ENCODE measurements at regions not wholly inside any gene's neighbourhood (a gene's known extent, or its start where the extent isn't known, plus 50 kb on each side); places are given as distances from the start of the nearest gene placed in this dataset.

DNA sequence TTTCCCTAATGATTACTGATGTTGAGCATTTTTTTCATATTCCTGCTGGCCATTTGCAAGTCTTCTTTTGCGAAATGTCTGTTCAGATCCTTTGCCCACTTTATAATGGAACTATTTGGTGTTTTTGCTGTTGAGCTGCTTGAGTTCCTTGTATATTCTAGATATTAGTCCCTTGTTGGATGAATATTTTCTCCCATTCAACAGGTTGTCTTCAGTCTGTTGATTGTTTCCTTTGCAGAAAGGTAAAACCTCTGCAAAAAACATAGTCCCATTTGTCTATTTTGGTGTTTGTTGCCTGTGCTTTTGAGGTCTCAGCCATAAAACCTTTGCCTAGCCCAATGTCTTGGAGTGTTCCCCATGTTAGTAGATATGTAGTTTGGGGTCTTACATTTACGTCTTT is 78.0 kb upstream of the GUCA2B start:
- WGBS (ENCODE audit: missing lambda C conversion rate), result 35% methylated on average over 2 of the region's 2 CpGs
- Histone ChIP-seq H3K4me1 (no peaks in the 10 kb centered on the region), H3K27ac (no peak overlapping the region), H3K4me2 (no peak overlapping the region), H3K9me3 (no peaks in the 10 kb centered on the region), H3K4me3 (no peak overlapping the region)
- FAIRE-seq, result no peak
- TF ChIP-seq SREBF2 (IDR thresholded peaks at IDR 0.05) (no peak), ZSCAN20 (CRISPR knock-in tag; IDR thresholded peaks at IDR 0.05) (no peak), RCOR1 (IDR thresholded peaks at IDR 0.05; ENCODE audit: low read depth, low read length) (no peak), RFX5 (IDR thresholded peaks at IDR 0.05) (no peak), JUNB (IDR thresholded peaks at IDR 0.05) (no peak), HEYL (CRISPR knock-in tag; IDR thresholded peaks at IDR 0.05) (no peak), TP53 (CRISPR knock-in tag; IDR thresholded peaks at IDR 0.05) (no peak), CBX8 (IDR thresholded peaks at IDR 0.05) (no peak), CHD2 (IDR thresholded peaks at IDR 0.05; ENCODE audit: low read length, partially characterized antibody) (no peak), BHLHE40 (IDR thresholded peaks at IDR 0.05; ENCODE audit: low read depth, low read length) (no peak), CEBPB (IDR thresholded peaks at IDR 0.05) (no peak)
- TF ChIP-seq, protein P1, sequence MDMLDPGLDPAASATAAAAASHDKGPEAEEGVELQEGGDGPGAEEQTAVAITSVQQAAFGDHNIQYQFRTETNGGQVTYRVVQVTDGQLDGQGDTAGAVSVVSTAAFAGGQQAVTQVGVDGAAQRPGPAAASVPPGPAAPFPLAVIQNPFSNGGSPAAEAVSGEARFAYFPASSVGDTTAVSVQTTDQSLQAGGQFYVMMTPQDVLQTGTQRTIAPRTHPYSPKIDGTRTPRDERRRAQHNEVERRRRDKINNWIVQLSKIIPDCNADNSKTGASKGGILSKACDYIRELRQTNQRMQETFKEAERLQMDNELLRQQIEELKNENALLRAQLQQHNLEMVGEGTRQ (IDR thresholded peaks at IDR 0.05), result no peak
- POLR2A ChIA-PET, result no interaction called here
- CTCF ChIA-PET, result no interaction called here
- DNase-seq (ENCODE audit: low read depth in 1 of 2, low spot score in 1 of 2), result no peak
- ATAC-seq, result no peak

DNA sequence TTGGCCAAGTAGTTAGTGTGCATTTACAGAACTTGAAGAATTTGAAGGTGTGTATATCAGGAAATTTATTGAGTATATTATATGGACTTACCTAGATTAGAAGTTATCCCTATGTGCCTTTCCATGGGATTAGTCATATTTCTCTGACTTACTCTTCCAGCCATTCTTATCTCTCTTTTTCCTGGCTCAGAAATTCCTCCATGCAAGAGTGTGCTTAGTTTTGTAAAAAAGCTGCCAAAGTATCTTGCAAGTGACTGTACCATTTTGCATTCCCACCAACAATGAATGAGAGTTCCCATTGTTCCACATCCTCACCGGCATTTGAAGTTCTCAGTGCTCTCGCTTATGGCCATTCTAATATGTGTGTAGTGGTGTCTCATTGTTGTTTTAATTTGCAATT is 82.2 kb upstream of the GUCA2B start:
- Histone ChIP-seq H3K4me1 (no peaks in the 10 kb centered on the region), H3K27ac (no peak overlapping the region), H3K4me2 (no peak overlapping the region), H3K4me3 (no peak overlapping the region), H3K9me3 (no peaks in the 10 kb centered on the region)
- WGBS (ENCODE audit: missing lambda C conversion rate), result 75% methylated on average over 2 of the region's 2 CpGs
- CTCF ChIA-PET, result interaction anchor here (0.7 kb wide), 1 partner anchor 610 kb away, joined by 3 read pairs; no protein-coding TSS in a partner anchor
- TF ChIP-seq FOXS1 (CRISPR knock-in tag; IDR thresholded peaks at IDR 0.05), result no peak
- TF ChIP-seq RARB (CRISPR knock-in tag; IDR thresholded peaks at IDR 0.05), result no peak
- TF ChIP-seq, protein P2, sequence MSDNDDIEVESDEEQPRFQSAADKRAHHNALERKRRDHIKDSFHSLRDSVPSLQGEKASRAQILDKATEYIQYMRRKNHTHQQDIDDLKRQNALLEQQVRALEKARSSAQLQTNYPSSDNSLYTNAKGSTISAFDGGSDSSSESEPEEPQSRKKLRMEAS (IDR thresholded peaks at IDR 0.05), result no peak
- no peak for TF ChIP-seq RAD21 (conservative IDR thresholded peaks at IDR 0.05 in 1 of 2, IDR thresholded peaks at IDR 0.05 in 1 of 2)
- no peak for TF ChIP-seq KDM5A (IDR thresholded peaks at IDR 0.05)
- TF ChIP-seq, protein P3, sequence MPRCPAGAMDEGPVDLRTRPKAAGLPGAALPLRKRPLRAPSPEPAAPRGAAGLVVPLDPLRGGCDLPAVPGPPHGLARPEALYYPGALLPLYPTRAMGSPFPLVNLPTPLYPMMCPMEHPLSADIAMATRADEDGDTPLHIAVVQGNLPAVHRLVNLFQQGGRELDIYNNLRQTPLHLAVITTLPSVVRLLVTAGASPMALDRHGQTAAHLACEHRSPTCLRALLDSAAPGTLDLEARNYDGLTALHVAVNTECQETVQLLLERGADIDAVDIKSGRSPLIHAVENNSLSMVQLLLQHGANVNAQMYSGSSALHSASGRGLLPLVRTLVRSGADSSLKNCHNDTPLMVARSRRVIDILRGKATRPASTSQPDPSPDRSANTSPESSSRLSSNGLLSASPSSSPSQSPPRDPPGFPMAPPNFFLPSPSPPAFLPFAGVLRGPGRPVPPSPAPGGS (IDR thresholded peaks at IDR 0.05), result no peak
- no peak for TF ChIP-seq PHF8 (IDR thresholded peaks at IDR 0.05; ENCODE audit: borderline replicate concordance, low read depth)
- no peak for TF ChIP-seq CHD4 (IDR thresholded peaks at IDR 0.05; ENCODE audit: borderline replicate concordance)
- no peak for TF ChIP-seq HEYL (CRISPR knock-in tag; IDR thresholded peaks at IDR 0.05)
- no peak for DNase-seq (ENCODE audit: low read depth in 1 of 2, low spot score in 1 of 2)
- no peak for ATAC-seq
- POLR2A ChIA-PET, result no interaction called here
- no peak for FAIRE-seq

DNA sequence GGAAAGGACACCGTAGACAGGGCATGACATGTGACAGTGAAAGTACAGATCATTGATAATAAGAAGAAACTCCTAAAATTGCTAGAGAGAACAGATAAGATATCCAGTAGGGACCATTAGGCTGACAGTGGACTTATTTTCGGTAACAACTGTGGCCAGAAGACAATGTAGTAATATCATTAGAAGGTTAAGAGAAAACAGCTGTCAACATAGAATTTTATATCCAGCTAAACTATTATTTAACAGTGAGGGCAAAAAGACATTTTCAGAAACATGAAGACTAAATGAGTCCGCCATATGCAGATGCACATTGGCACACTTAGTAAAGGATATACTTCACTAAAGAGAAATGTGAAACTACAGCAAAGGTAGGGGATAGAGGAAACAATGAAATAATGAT is 95.4 kb upstream of the GUCA2B start:
- Histone ChIP-seq H3K27ac (no peak overlapping the region), H3K4me3 (no peak overlapping the region), H3K9me3 (peaks cover 16% of the 10 kb centered on the region; the same call in 2 of the 3 replicates), H3K4me2 (no peak overlapping the region), H3K4me1 (no peaks in the 10 kb centered on the region)
- DNase-seq (ENCODE audit: low read depth in 1 of 2, low spot score in 1 of 2), result no peak
- no peak for ATAC-seq
- POLR2A ChIA-PET, result no interaction called here
- CTCF ChIA-PET, result interaction anchor here (0.6 kb wide), 1 partner anchor 483 kb away, joined by 3 read pairs; no protein-coding TSS in a partner anchor
- TF ChIP-seq MAFK (IDR thresholded peaks at IDR 0.05; ENCODE audit: partially characterized antibody) (no peak), HOXA7 (CRISPR knock-in tag; IDR thresholded peaks at IDR 0.05) (no peak), HOXB5 (CRISPR knock-in tag; IDR thresholded peaks at IDR 0.05) (no peak), MYC (IDR thresholded peaks at IDR 0.05; ENCODE audit: borderline replicate concordance, low read length) (no peak), ZSCAN20 (CRISPR knock-in tag; IDR thresholded peaks at IDR 0.05) (no peak), HEYL (CRISPR knock-in tag; IDR thresholded peaks at IDR 0.05) (no peak), ZFP36 (IDR thresholded peaks at IDR 0.05; ENCODE audit: borderline replicate concordance, partially characterized antibody) (no peak), RFX5 (IDR thresholded peaks at IDR 0.05) (no peak), RARB (CRISPR knock-in tag; IDR thresholded peaks at IDR 0.05) (no peak)
- TF ChIP-seq, protein P4, sequence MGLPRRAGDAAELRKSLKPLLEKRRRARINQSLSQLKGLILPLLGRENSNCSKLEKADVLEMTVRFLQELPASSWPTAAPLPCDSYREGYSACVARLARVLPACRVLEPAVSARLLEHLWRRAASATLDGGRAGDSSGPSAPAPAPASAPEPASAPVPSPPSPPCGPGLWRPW (IDR thresholded peaks at IDR 0.05), result no peak
- TF ChIP-seq, protein P5, sequence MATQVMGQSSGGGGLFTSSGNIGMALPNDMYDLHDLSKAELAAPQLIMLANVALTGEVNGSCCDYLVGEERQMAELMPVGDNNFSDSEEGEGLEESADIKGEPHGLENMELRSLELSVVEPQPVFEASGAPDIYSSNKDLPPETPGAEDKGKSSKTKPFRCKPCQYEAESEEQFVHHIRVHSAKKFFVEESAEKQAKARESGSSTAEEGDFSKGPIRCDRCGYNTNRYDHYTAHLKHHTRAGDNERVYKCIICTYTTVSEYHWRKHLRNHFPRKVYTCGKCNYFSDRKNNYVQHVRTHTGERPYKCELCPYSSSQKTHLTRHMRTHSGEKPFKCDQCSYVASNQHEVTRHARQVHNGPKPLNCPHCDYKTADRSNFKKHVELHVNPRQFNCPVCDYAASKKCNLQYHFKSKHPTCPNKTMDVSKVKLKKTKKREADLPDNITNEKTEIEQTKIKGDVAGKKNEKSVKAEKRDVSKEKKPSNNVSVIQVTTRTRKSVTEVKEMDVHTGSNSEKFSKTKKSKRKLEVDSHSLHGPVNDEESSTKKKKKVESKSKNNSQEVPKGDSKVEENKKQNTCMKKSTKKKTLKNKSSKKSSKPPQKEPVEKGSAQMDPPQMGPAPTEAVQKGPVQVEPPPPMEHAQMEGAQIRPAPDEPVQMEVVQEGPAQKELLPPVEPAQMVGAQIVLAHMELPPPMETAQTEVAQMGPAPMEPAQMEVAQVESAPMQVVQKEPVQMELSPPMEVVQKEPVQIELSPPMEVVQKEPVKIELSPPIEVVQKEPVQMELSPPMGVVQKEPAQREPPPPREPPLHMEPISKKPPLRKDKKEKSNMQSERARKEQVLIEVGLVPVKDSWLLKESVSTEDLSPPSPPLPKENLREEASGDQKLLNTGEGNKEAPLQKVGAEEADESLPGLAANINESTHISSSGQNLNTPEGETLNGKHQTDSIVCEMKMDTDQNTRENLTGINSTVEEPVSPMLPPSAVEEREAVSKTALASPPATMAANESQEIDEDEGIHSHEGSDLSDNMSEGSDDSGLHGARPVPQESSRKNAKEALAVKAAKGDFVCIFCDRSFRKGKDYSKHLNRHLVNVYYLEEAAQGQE (IDR thresholded peaks at IDR 0.05), result no peak
- TF ChIP-seq, protein P1 (IDR thresholded peaks at IDR 0.05), result no peak
- FAIRE-seq, result no peak
- WGBS (ENCODE audit: missing lambda C conversion rate), result 46% methylated on average over 3 of the region's 3 CpGs
